GM21423 (cell line): ENCODE measurements at regions not wholly inside any gene's neighbourhood (a gene's known extent, or its start where the extent isn't known, plus 50 kb on each side); places are given as distances from the start of the nearest gene placed in this dataset.

Source experiments
- ATAC-seq: cut with Tn5 transposase; IDR thresholded peaks from one replicate; pipeline ENCODE4 v1.9.1; 2021; ENCODE audit warnings: mild to moderate bottlenecking, moderate library complexity; ENCODE audit not compliant: unreplicated experiment

GRCh38 chr12:107437954-107438353 is 247.6 kb upstream of the PWP1 start:
- ATAC-seq: no peak

GRCh38 chr12:107439026-107439738 is 246.4 kb upstream of the PWP1 start:
- no peak for ATAC-seq

DNA sequence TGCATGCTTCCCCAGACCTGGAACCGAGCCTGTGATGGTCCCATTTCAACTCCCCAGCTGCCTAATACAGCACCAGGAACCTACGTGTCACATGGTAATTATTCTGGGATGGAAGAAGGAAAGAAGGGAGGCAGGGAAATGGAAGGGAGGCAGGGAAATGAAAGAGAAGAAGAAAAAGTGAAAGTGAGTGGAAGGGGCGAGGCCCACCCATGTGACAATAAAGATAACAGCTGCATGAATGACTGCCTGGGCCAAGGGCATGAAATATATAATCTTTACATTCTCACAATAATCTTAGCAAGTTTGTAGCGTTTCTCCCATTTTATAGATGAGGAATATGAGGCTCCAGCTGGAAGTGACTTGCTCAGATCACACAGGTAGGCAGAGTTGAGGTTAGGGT is 245.0 kb upstream of the PWP1 start:
- ATAC-seq: no peak

- no peak for ATAC-seq
Observed at GRCh38 chr12:107441665-107442300, 243.8 kb upstream of the PWP1 start.

GRCh38 chr12:107442326-107442987 is 243.1 kb upstream of the PWP1 start:
- ATAC-seq: no peak

- no peak for ATAC-seq
Observed at GRCh38 chr12:107443320-107444090, 242.1 kb upstream of the PWP1 start.

GRCh38 chr12:107444771-107445170 is 240.8 kb upstream of the PWP1 start:
- no peak for ATAC-seq

GRCh38 chr12:107446476-107446875 is 239.1 kb upstream of the PWP1 start:
- no peak for ATAC-seq

GRCh38 chr12:107447336-107447735 is 238.3 kb upstream of the PWP1 start:
- no peak for ATAC-seq

GRCh38 chr12:107448198-107448597 is 237.4 kb upstream of the PWP1 start:
- ATAC-seq: no peak

DNA sequence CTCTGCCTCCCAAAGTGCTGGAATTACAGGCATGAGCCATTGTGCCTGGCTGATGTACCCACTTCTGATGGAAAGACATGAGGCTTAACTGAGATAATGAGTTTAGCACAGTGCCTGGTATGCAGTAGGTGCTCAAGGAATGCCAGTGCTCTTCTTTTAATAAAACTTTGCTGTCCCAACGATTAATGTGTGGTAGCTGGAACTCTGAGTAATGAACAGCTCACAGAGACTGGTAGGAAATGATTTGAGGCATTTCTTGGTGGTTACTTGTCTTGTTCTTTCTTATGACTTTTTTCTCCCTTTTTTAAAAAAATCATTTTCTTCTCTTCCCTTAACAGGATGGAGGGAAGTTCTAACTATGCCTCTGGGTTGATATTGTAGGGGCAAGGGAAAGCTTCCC is 235.7 kb upstream of the PWP1 start:
- no peak for ATAC-seq

DNA sequence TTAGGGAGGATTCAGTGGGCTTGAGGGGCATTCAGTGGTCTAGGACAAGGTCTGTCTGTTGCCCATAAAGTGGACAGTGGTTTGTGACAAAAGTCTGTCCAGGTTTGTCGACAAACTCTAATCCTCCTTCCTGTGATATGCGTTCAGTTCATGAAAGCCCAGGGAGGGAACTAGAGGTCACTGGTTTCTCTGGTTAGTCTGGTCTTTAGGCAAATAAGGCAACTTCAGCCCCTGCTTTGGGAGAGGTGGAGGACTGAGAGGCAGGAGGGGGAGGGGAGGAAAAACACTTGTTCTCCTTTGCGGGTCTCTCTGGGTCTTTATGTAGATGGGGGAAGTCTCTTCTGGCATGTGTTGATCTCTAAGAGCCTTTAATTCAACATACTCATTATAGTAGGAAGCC is 235.1 kb upstream of the PWP1 start:
- no peak for ATAC-seq

- ATAC-seq: no peak
Observed at GRCh38 chr12:107451246-107451645, 234.4 kb upstream of the PWP1 start.

- no peak for ATAC-seq
Observed at GRCh38 chr12:107454109-107454830, 231.3 kb upstream of the PWP1 start.

GRCh38 chr12:107457362-107457935 is 228.2 kb upstream of the PWP1 start:
- ATAC-seq: no peak

DNA sequence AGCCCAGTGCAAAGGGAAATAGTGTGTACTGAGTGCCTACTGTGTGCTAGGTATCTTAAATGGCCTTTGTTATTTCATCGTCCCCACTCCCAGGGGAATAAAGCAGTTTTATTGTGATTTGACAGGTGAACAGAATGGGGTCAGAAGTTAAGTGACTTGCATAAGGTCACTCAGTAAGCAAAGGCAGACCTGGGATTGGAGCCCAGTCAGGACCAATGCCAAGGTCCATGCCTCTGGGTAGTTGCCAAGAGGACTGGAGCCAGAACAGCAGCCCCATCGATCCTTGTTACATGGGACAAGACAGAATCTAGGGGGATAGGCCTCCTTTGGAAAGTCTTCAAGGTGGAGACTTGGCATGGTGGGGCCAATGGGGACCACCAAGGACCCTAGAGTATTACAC is 227.4 kb upstream of the PWP1 start:
- ATAC-seq: no peak

DNA sequence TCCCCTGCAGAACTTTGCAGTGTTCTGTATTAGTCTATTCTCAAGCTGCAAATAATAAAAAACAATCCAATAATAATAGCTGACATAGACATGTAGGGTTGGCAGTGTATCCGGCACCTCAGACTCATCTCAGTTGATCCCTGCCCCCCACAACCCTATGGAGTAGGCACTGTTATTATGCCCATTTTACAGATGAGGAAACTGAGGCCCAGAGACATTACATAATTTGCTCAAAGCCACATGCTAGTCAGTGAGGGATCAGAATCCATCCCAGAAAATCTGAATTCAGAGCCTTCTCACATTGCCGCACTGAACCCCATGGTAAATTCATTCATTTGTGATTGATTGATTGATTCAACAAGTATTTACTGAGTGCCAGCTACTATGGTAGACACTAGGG is 226.6 kb upstream of the PWP1 start:
- ATAC-seq: no peak

GRCh38 chr12:107459641-107460040 is 226.0 kb upstream of the PWP1 start:
- ATAC-seq: no peak

GRCh38 chr12:107461222-107461975 is 224.2 kb upstream of the PWP1 start:
- ATAC-seq: no peak
